ENCODE measurements at regions not wholly inside any gene's neighbourhood (a gene's known extent, or its start where the extent isn't known, plus 50 kb on each side); places are given as distances from the start of the nearest gene placed in this dataset.

GRCh38 chr6:33957131-33957891, 153.5 kb upstream of the MLN start:
- H3K4me1 Mint-ChIP-seq, result peaks cover 0 to 4% (median 3%) of the 10 kb centered on the region in 3 donors
- H3K27ac Mint-ChIP-seq, result no peak overlapping the region
- H3K4me3 Mint-ChIP-seq, result no peak overlapping the region
- no peaks in the 10 kb centered on the region for H3K36me3 Mint-ChIP-seq
- H3K9me3 Mint-ChIP-seq, result no peaks in the 10 kb centered on the region
- peaks cover 4% of the 10 kb centered on the region for H3K27me3 Mint-ChIP-seq

GRCh38 chr6:33956206-33956605, 152.4 kb upstream of the MLN start:
- Mint-ChIP-seq H3K27ac (no peak overlapping the region), H3K36me3 (no peaks in the 10 kb centered on the region), H3K9me3 (no peaks in the 10 kb centered on the region), H3K4me1 (peaks cover 0 to 4% (median 3%) of the 10 kb centered on the region in 3 donors), H3K4me3 (no peak overlapping the region), H3K27me3 (peaks cover 6% of the 10 kb centered on the region)

- Mint-ChIP-seq H3K27ac (no peak overlapping the region), H3K36me3 (no peaks in the 10 kb centered on the region), H3K4me1 (peaks cover 0 to 6% (median 3%) of the 10 kb centered on the region in 3 donors), H3K4me3 (no peak overlapping the region), H3K9me3 (no peaks in the 10 kb centered on the region), H3K27me3 (peaks cover 11% of the 10 kb centered on the region)
Measured at GRCh38 chr6:33955566-33955965, 151.8 kb upstream of the MLN start.

GRCh38 chr6:33954453-33954852, 150.7 kb upstream of the MLN start:
- H3K36me3 Mint-ChIP-seq, result no peaks in the 10 kb centered on the region
- no peaks in the 10 kb centered on the region for H3K9me3 Mint-ChIP-seq
- H3K4me3 Mint-ChIP-seq, result no peak overlapping the region
- H3K27me3 Mint-ChIP-seq, result peaks cover 12% of the 10 kb centered on the region
- H3K4me1 Mint-ChIP-seq, result peaks cover 0 to 6% (median 3%) of the 10 kb centered on the region in 3 donors
- H3K27ac Mint-ChIP-seq, result no peak overlapping the region

GRCh38 chr6:33953171-33953570, 149.4 kb upstream of the MLN start:
- peaks cover 0 to 7% (median 4%) of the 10 kb centered on the region in 3 donors for H3K4me1 Mint-ChIP-seq
- H3K36me3 Mint-ChIP-seq, result no peaks in the 10 kb centered on the region
- H3K27ac Mint-ChIP-seq, result no peak overlapping the region
- H3K9me3 Mint-ChIP-seq, result no peaks in the 10 kb centered on the region
- no peak overlapping the region for H3K4me3 Mint-ChIP-seq
- H3K27me3 Mint-ChIP-seq, result peaks cover 12% of the 10 kb centered on the region

- H3K4me1 Mint-ChIP-seq, result peaks cover 0 to 4% (median 2%) of the 10 kb centered on the region in 3 donors
- no peak overlapping the region for H3K27ac Mint-ChIP-seq
- no peaks in the 10 kb centered on the region for H3K9me3 Mint-ChIP-seq
- no peaks in the 10 kb centered on the region for H3K36me3 Mint-ChIP-seq
- peaks cover 12% of the 10 kb centered on the region for H3K27me3 Mint-ChIP-seq
- no peak overlapping the region for H3K4me3 Mint-ChIP-seq
Measured at GRCh38 chr6:33952016-33952415, 148.2 kb upstream of the MLN start.

GRCh38 chr6:33950891-33951889, 147.4 kb upstream of the MLN start:
- no peaks in the 10 kb centered on the region for H3K9me3 Mint-ChIP-seq
- H3K36me3 Mint-ChIP-seq, result no peaks in the 10 kb centered on the region
- no peak overlapping the region for H3K4me3 Mint-ChIP-seq
- H3K27me3 Mint-ChIP-seq, result peaks cover 12% of the 10 kb centered on the region
- no peak overlapping the region for H3K27ac Mint-ChIP-seq
- H3K4me1 Mint-ChIP-seq, result peaks cover 0 to 4% (median 2%) of the 10 kb centered on the region in 3 donors

- Mint-ChIP-seq H3K4me3 (no peak overlapping the region), H3K27me3 (peaks cover 12% of the 10 kb centered on the region), H3K27ac (no peak overlapping the region), H3K4me1 (peaks cover 0 to 4% (median 2%) of the 10 kb centered on the region in 3 donors), H3K9me3 (no peaks in the 10 kb centered on the region), H3K36me3 (no peaks in the 10 kb centered on the region)
Measured at GRCh38 chr6:33950472-33950881, 146.7 kb upstream of the MLN start.

- Mint-ChIP-seq H3K4me1 (peaks cover 0 to 4% (median 2%) of the 10 kb centered on the region in 3 donors), H3K27ac (no peak overlapping the region), H3K27me3 (peaks cover 12% of the 10 kb centered on the region)
Measured at GRCh38 chr6:33949877-33950435, 146.2 kb upstream of the MLN start.

GRCh38 chr6:33949111-33949510, 145.3 kb upstream of the MLN start:
- peaks cover 14% of the 10 kb centered on the region for H3K27me3 Mint-ChIP-seq

More at GRCh38 chr6:33949877-33950435, 146.2 kb upstream of the MLN start:
- H3K9me3 Mint-ChIP-seq, result no peaks in the 10 kb centered on the region
- H3K36me3 Mint-ChIP-seq, result no peaks in the 10 kb centered on the region
- no peak overlapping the region for H3K4me3 Mint-ChIP-seq

GRCh38 chr6:33947916-33948594, 144.3 kb upstream of the MLN start:
- Mint-ChIP-seq H3K9me3 (no peaks in the 10 kb centered on the region), H3K27me3 (peaks cover 14% of the 10 kb centered on the region), H3K4me1 (peaks cover 0 to 4% (median 2%) of the 10 kb centered on the region in 3 donors), H3K27ac (no peak overlapping the region), H3K36me3 (no peaks in the 10 kb centered on the region), H3K4me3 (no peak overlapping the region)

More at GRCh38 chr6:33949111-33949510, 145.3 kb upstream of the MLN start:
- H3K9me3 Mint-ChIP-seq, result no peaks in the 10 kb centered on the region
- H3K4me1 Mint-ChIP-seq, result peaks cover 0 to 4% (median 2%) of the 10 kb centered on the region in 3 donors
- H3K36me3 Mint-ChIP-seq, result no peaks in the 10 kb centered on the region
- H3K4me3 Mint-ChIP-seq, result no peak overlapping the region
- H3K27ac Mint-ChIP-seq, result no peak overlapping the region

GRCh38 chr6:33947047-33947446, 143.2 kb upstream of the MLN start:
- H3K4me1 Mint-ChIP-seq, result peaks cover 0 to 4% (median 2%) of the 10 kb centered on the region in 3 donors
- peaks cover 12% of the 10 kb centered on the region for H3K27me3 Mint-ChIP-seq
- H3K27ac Mint-ChIP-seq, result no peak overlapping the region
- no peaks in the 10 kb centered on the region for H3K9me3 Mint-ChIP-seq
- H3K4me3 Mint-ChIP-seq, result no peak overlapping the region
- H3K36me3 Mint-ChIP-seq, result no peaks in the 10 kb centered on the region

- Mint-ChIP-seq H3K27me3 (peaks cover 9% of the 10 kb centered on the region), H3K36me3 (peaks cover 1% of the 10 kb centered on the region), H3K27ac (no peak overlapping the region), H3K9me3 (no peaks in the 10 kb centered on the region), H3K4me3 (no peak overlapping the region), H3K4me1 (peaks cover 0 to 4% (median 2%) of the 10 kb centered on the region in 3 donors)
Measured at GRCh38 chr6:33945931-33946330, 142.1 kb upstream of the MLN start.

- no peaks in the 10 kb centered on the region for H3K9me3 Mint-ChIP-seq
- H3K27ac Mint-ChIP-seq, result no peak overlapping the region
- peaks cover 0 to 4% (median 0%) of the 10 kb centered on the region in 3 donors for H3K4me1 Mint-ChIP-seq
- peaks cover 1% of the 10 kb centered on the region for H3K36me3 Mint-ChIP-seq
- H3K4me3 Mint-ChIP-seq, result no peak overlapping the region
- H3K27me3 Mint-ChIP-seq, result peaks cover 11% of the 10 kb centered on the region
Measured at GRCh38 chr6:33944686-33945411, 141.0 kb upstream of the MLN start.

All from IgD-negative memory B cell (primary cell).